ENCODE measurements at regions not wholly inside any gene's neighbourhood (a gene's known extent, or its start where the extent isn't known, plus 50 kb on each side); places are given as distances from the start of the nearest gene placed in this dataset.
A peak's percentile ranks its signal among the peaks of the same experiment; 100 is the strongest.
"Not testable (repeated sequence)": the region's sequence is repeated elsewhere in the genome, so short reads cannot be mapped to it uniquely, and the experiment has no call there.

- DNase-seq (ENCODE audit: low read depth in 3 of 3): no peak
These were observed 125.3 kb upstream of the DAPK1 start for GRCh38 chr9:87372356-87372851.

DNA sequence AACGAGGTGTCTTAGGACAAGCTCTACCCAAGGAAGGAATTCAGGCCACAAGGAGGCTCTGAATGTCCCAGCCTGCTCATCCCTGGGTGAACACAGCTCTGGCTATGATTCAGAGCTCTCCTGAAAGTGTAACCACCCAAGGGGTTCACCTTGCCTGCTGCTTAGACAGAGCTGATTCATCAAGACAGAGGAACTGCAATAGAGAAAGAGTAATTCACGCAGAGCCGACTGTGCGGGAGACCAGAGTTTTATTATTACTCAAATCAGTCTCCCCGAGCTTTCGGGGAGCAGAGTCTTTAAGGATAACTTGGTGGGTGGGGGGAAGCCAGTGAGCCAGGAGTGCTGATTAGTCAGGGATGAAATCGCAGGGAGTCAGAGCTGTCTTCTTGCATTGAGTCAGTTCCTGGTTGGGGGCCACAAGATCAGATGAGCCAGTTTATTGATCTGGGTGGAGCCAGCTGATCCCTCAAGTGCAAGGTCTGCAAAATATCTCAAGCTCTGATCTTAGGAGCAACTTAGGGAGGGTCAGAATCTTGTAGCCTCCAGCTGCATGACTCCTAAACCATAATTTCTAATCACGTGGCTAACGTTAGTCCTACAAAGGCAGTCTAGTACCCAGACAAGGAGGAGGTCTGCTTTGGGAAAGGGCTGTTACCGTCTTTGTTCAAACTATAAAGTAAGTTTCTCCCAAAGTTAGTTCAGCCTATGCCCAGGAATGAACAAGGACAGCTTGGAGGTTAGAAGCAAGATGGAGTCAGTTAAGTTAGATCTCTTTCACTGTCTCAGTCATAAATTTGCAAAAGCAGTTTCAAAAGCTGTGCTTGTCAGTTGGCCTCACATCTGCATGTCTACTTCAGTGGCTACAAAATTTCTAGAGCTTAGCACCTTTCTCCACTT, 123.4 kb upstream of the DAPK1 start:
- DNase-seq (ENCODE audit: low read depth in 3 of 3): peak in 2 of 3 experiments; percentile 6 to 40

DNA sequence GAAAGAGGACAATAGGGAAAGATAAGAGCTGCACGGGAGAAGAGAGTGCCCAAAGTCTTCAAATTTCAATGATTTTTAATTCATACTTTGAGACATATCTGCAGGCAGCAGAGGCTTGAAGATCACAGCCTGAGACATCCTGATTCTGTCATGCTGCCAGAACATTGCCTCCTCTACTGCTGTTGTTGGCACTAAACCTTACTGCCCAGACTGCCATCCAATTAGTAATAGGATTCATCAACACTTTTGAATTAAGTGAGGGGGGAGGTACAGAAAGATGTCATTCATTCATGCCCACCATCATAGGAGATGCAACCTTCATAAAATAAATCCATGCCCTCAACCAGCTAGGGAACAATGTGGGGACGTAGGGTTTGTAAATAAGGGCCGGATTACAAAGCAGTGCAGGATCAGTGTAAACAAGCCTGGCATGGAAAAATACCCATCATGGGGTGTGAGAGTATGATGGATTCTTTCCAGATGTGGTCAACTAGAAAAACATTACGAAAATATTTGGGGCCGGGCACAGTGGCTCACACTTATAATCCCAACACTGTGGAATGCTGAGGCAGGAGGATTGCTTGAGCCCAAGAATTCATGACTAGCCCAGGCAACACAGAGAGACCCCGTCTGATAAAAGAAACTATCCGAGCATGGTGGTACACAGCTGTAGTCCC, 122.1 kb upstream of the DAPK1 start:
- no peak for DNase-seq (ENCODE audit: low read depth in 3 of 3)

GRCh38 chr9:87378676-87379075, 119.0 kb upstream of the DAPK1 start:
- no peak for DNase-seq (ENCODE audit: low read depth in 3 of 3)

DNA sequence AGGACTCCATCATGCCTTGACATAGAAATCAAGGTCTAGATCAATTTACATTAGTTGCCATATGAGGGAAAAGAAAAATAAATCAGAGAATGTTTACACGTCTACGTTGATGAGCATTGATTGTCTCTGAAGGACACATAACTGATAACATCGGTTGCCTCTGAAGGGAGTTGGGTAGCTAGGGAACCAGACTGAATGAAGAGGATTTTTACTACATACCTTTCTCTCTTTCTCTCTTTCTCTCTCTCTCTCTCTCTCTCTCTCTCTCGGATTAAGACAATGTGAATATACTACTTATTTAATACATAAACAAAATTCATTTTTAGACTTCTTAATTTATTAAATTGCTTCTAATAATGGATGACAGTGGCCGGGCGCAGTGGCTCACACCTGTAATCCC, 118.4 kb upstream of the DAPK1 start:
- no peak for DNase-seq (ENCODE audit: low read depth in 3 of 3)

GRCh38 chr9:87381050-87381711, 116.5 kb upstream of the DAPK1 start:
- DNase-seq (ENCODE audit: low read depth in 3 of 3): no peak

- DNase-seq (ENCODE audit: low read depth in 3 of 3): no peak
These were observed 115.9 kb upstream of the DAPK1 start for GRCh38 chr9:87381746-87382145.

GRCh38 chr9:87382900-87383299, 114.8 kb upstream of the DAPK1 start:
- DNase-seq (ENCODE audit: low read depth in 3 of 3): no peak

DNA sequence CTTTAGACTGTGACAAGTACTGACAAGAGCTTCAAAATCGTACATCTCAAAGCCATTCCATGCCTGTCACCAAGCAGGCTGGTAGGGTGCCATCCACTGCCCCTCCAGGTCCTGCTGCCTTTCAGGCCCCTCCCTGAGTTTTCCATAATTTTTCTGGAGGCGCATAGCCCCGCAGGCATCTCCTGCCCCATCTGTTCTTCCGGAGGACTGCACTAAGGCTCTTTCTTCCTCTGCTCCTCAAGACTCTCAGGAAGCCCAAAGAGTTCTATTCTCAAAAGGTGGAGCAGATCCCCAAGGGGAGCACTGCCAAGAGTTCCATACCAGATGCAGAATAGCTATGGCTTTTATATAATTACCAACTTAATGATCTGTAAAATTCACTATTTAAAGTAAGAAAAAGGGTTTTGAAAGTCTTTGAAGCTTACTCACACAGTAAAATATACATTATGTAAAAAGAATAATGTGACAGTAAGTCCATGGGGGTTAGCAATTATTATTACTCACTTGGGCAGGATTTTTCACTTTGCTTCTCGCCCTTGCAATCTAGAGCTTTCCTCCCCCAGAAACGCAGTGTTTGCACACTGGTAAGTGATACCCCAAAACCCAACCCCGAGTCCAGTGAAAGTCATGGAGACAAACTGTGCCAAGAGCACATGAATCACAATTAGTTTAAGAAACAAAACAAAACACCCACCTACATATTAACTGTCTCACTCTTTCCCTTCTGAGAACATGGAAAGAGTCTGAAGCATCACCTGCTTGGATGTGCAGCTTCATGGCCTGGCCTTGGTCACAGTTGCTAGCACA, 114.1 kb upstream of the DAPK1 start:
- DNase-seq (ENCODE audit: low read depth in 3 of 3): no peak

DNA sequence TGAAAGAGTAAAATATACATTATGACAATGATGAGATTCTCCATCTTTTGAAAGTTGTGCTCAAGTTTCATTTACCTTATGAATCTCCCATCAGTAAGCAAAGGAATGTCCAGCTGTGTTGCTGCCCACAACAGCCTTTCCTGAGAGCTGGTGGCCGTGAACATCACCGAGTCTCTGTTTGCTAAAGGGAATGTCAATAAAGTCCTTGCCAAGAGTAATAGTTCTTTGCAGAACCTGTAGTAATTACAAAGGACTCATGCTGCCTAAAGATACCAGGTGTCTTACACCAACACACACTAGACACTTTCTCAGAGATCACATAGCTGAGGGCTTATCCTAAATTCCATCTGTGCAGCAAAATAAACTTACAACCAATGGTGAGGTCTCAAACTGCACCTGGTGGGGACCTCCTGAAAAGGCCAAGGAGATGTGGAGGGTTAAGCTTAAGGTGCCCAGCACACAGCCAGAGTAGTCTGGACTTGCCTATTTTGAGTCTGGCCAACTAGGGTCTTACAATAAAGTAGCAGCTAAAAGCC, 111.1 kb upstream of the DAPK1 start:
- no peak for DNase-seq (ENCODE audit: low read depth in 3 of 3)

DNA sequence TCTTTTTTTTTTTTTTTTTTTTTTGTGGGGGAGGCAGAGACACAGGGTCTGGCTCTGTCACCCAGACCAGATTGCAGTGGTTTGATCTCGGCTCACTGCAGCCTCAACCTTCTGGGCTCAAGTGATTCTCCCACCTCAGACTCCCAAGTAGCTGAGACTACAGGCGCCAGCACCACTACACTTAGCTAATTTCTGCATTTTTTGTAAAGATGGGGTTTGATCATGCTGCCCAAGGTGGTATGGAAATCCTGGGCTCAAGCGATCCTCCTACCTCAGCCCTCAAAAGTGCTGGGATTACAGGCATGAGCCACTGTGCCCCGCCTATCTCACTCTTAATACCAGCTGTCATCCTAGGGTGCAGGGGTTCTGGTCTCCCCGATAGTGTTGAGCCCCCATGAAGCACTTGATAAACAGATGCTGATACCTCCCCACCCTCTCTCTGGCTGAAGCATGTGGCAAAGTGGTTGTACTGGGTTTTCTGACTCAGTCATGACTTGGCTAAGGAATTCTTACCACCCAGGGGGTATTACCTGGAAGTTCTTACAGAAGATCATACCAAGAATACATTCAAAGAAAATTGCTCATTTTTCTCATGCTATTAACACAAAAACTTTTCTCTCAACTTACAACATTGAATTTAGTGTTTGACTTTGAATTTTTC, 110.2 kb upstream of the DAPK1 start:
- no peak for DNase-seq (ENCODE audit: low read depth in 3 of 3)

DNA sequence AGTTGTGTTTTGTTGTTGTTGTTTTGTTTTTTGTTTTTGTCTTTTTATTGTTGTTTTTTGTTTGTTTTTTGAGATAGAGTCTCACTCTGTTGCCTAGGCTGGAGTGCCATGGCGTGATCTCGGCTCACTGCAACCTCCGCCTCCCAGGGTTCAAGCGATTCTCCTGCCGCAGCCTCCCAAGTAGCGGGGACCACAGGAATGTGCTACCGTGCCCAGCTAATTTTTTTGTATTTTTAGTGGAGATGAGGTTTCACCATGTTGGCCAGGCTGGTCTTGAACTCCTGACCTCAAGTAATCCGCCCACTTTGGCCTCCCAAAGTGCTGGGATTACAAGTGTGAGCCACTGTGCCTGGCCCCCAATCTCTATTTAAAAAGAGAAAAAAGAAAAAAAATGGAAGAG, 109.0 kb upstream of the DAPK1 start:
- not testable (repeated sequence) for DNase-seq (ENCODE audit: low read depth in 3 of 3)

GRCh38 chr9:87389936-87390335, 107.7 kb upstream of the DAPK1 start:
- no peak for DNase-seq (ENCODE audit: low read depth in 3 of 3)

DNA sequence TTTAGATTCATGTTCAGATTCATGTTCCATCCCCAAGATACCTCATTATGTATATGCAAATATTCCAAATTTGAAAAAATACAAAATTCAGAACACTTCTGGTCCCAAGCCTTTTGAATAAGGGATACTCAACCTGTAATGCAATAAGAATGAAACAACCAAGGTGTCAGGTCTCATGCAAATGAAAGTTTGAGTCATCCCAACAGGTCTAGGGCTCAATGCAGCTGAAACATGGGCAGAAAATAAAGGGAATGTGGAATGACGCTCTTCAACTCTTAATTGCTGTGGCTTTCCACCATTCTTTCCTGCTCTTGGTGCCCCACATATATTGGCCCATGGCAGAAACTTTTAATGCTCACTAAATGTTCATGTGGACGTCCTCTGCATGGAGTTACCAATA, 107.3 kb upstream of the DAPK1 start:
- DNase-seq (ENCODE audit: low read depth in 3 of 3): no peak

DNA sequence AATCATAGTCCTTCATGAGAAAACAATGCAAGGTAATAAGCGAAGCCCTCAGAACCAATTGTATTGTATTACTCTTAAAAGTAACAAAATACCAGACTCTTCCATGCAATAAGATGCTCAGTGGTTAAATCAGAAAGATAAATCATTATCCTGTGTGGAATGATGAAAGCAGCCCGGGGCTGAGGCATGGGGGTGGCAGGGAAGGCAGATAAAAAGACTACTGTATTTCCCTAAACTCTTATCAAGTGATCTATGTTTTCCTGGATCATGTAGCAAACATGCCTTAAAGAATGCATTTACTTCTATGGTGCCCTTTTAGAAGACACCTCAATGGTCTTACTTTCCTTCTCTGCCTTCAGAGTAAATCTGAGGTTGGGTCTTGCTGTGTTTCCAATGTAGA, 105.6 kb upstream of the DAPK1 start:
- no peak for DNase-seq (ENCODE audit: low read depth in 3 of 3)

DNA sequence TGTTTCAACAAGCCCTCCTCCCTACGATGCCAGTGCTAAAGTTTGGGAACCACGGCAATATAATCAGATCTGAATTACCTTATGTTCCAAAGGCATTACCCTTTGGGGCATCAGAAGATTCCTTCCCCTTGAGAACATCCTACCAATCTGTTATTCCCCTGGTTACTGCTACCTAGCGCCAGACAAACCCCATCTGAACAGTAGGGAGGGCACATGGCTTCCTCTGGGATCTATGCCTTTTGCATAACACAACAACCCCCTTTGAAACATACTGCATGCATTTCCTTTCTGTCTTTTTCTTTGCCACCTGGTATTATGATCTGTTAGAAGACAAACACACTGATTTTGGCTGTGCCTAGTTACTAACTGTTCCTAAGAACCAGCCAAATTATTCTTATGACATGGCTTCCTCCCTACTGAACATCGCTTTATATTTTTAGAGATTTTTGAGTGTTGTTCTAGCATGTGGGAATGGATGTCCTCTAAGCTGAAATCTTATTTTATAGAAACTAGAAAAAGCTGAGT, 103.9 kb upstream of the DAPK1 start:
- DNase-seq (ENCODE audit: low read depth in 3 of 3): no peak

GRCh38 chr9:87395804-87396479, 101.7 kb upstream of the DAPK1 start:
- no peak for DNase-seq (ENCODE audit: low read depth in 3 of 3)

DNA sequence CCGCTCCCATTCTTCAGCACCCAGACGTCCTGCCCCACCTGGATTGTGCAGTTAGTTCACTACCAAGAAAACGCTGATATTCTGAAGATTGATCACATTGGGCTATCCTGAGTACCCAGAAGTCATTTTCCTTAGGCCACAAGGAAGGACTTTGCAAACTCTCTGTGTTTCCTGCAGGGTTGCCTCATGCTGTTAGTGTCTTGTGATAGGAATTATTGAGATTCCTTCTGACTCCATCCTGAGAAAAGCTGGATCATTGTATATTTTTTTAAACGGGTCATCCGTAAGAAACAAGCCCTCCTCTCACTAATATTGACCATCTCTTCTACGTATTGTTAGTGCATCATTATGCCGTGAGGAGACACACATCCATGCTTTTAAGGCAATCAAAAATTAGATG, 96.0 kb upstream of the DAPK1 start:
- DNase-seq (ENCODE audit: low read depth in 3 of 3): no peak

DNA sequence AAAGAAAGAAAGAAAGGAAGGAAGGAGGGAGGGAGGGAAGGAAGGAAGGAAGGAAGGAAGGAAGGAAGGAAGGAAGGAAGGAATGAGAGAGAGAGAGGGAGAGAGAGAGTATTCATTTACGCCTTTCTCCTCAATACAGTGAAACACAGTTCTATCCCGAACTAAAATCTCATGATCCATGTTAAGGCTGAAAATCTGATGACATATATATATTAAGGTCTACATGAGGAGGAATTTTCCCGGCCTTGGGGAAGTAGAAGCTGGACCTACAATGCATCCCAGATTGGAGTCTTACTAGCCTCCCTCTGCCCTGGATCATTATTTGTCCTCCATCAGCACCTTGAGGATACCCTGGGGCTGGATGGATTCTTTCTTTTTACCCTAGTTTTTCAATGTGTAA, 95.1 kb upstream of the DAPK1 start:
- DNase-seq (ENCODE audit: low read depth in 3 of 3): no peak
